ENCODE measurements at regions not wholly inside any gene's neighbourhood (a gene's known extent, or its start where the extent isn't known, plus 50 kb on each side); places are given as distances from the start of the nearest gene placed in this dataset.
A peak's percentile ranks its signal among the peaks of the same experiment; 100 is the strongest.

DNA sequence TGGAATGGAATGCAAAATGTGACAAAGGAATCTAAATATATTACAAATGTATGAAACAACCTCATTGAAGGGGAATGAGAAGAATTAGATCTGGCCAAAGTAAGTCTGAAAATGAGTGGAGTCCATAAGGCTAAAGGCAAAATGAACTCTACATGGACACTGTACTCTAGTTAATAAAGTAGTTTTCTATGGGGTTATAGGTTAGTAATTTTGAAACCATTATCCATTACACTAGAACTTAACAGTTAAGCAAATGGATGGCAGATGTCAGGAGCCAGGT, 222.1 kb downstream of the NUAK1 start:
- Histone ChIP-seq H3K27ac (replicated peaks) (no peak overlapping the region), H3K4me1 (peaks cover 18% of the 10 kb centered on the region), H3K27me3 (ENCODE audit: low read depth) (no peaks in the 10 kb centered on the region), H3K4me3 (no peak overlapping the region), H3K36me3 (no peaks in the 10 kb centered on the region), H3K9me3 (replicated peaks) (peaks cover 3% of the 10 kb centered on the region)
- intact Hi-C loops (cut with micrococcal nuclease), result no loop called here
- TF ChIP-seq, protein P1, sequence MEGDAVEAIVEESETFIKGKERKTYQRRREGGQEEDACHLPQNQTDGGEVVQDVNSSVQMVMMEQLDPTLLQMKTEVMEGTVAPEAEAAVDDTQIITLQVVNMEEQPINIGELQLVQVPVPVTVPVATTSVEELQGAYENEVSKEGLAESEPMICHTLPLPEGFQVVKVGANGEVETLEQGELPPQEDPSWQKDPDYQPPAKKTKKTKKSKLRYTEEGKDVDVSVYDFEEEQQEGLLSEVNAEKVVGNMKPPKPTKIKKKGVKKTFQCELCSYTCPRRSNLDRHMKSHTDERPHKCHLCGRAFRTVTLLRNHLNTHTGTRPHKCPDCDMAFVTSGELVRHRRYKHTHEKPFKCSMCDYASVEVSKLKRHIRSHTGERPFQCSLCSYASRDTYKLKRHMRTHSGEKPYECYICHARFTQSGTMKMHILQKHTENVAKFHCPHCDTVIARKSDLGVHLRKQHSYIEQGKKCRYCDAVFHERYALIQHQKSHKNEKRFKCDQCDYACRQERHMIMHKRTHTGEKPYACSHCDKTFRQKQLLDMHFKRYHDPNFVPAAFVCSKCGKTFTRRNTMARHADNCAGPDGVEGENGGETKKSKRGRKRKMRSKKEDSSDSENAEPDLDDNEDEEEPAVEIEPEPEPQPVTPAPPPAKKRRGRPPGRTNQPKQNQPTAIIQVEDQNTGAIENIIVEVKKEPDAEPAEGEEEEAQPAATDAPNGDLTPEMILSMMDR (IDR thresholded peaks at IDR 0.05; ENCODE audit: borderline replicate concordance), result no peak
- no peak for DNase-seq

GRCh38 chr12:105920161-105920684, 218.5 kb downstream of the NUAK1 start:
- Histone ChIP-seq H3K36me3 (no peaks in the 10 kb centered on the region), H3K27ac (replicated peaks) (peak overlapping the region; percentile 84), H3K4me3 (no peak overlapping the region), H3K4me1 (peaks cover 32% of the 10 kb centered on the region), H3K27me3 (ENCODE audit: low read depth) (no peaks in the 10 kb centered on the region), H3K9me3 (replicated peaks) (no peaks in the 10 kb centered on the region)
- intact Hi-C loops (cut with micrococcal nuclease), result no loop called here
- peak; percentile 43 for DNase-seq
- TF ChIP-seq, protein P1 (IDR thresholded peaks at IDR 0.05; ENCODE audit: borderline replicate concordance), result no peak

DNA sequence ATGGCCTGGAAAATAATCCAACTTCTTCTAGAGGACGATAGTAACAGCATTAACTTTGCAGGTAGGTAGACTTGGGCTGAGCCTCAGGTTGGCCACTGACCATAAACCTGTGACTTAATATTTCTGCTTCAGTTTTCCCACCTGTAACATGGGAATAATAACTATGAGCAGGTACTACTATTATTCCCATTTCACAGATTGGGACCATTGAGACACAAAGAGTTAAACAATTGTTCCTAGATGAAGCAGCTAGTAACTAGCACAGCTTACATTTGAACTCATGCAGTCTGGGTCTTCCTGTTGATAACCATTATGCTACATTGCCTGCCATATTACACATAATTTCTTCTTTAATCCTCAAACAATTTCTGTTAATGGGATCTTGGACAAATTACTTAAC, 217.7 kb downstream of the NUAK1 start:
- Histone ChIP-seq H3K4me3 (no peak overlapping the region), H3K9me3 (replicated peaks) (no peaks in the 10 kb centered on the region), H3K27ac (replicated peaks) (peak overlapping the region; percentile 84), H3K27me3 (ENCODE audit: low read depth) (no peaks in the 10 kb centered on the region), H3K4me1 (peaks cover 32% of the 10 kb centered on the region), H3K36me3 (no peaks in the 10 kb centered on the region)
- intact Hi-C loops (cut with micrococcal nuclease), result no loop called here
- TF ChIP-seq, protein P1 (IDR thresholded peaks at IDR 0.05; ENCODE audit: borderline replicate concordance), result no peak
- no peak for DNase-seq

DNA sequence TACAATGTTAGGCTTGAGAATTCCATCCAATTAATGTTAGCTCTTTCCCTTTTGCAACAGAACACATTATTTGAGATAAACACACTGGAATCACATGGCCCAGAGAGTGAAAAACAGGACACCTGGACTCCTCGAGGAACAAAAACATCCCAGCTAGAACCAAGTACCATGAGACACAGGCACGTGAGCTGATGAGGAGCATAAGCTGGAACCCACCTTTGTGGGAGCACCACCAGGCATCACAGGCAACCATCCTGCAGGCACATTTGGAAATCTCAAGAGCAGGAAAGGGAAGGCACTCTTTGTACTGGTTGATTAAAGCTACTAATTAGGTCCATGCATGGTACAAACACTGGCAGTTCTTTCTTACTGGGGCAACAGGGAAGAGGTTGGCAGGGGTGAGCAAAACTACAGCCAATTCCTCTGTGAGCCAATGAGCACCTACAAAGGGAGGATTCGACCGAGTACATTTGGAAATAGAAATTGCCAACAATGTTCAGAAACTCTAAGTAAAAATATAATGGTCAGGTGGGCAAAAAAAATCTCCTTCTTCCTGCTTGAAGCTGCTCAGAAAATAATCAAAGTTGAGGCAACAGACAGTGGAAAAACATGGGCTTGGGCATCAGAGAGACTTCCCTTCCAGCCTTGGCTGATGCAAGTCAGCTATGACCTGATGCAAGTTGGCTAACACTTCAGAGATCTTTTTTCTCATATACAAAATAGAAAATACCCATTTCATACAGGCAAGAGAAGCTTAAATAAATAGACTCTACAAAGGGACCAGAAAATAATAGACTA, 216.7 kb downstream of the NUAK1 start:
- intact Hi-C loops (cut with micrococcal nuclease), result no loop called here
- no peak overlapping the region for H3K4me3 ChIP-seq
- H3K27me3 ChIP-seq (ENCODE audit: low read depth), result no peaks in the 10 kb centered on the region
- TF ChIP-seq, protein P1 (IDR thresholded peaks at IDR 0.05; ENCODE audit: borderline replicate concordance), result no peak
- no peaks in the 10 kb centered on the region for H3K36me3 ChIP-seq
- H3K9me3 ChIP-seq (replicated peaks), result no peaks in the 10 kb centered on the region
- DNase-seq, result peak; percentile 52
- peak overlapping the region; percentile 84 for H3K27ac ChIP-seq (replicated peaks)
- H3K4me1 ChIP-seq, result peaks cover 32% of the 10 kb centered on the region

GRCh38 chr12:105922670-105923102, 216.1 kb downstream of the NUAK1 start:
- DNase-seq, result no peak
- peaks cover 32% of the 10 kb centered on the region for H3K4me1 ChIP-seq
- H3K27ac ChIP-seq (replicated peaks), result peak overlapping the region; percentile 84
- no peaks in the 10 kb centered on the region for H3K9me3 ChIP-seq (replicated peaks)
- H3K4me3 ChIP-seq, result no peak overlapping the region
- no peaks in the 10 kb centered on the region for H3K36me3 ChIP-seq
- TF ChIP-seq, protein P1 (IDR thresholded peaks at IDR 0.05; ENCODE audit: borderline replicate concordance), result no peak
- no peaks in the 10 kb centered on the region for H3K27me3 ChIP-seq (ENCODE audit: low read depth)
- intact Hi-C loops (cut with micrococcal nuclease), result no loop called here
